ENCODE measurements at regions not wholly inside any gene's neighbourhood (a gene's known extent, or its start where the extent isn't known, plus 50 kb on each side); places are given as distances from the start of the nearest gene placed in this dataset.

DNA sequence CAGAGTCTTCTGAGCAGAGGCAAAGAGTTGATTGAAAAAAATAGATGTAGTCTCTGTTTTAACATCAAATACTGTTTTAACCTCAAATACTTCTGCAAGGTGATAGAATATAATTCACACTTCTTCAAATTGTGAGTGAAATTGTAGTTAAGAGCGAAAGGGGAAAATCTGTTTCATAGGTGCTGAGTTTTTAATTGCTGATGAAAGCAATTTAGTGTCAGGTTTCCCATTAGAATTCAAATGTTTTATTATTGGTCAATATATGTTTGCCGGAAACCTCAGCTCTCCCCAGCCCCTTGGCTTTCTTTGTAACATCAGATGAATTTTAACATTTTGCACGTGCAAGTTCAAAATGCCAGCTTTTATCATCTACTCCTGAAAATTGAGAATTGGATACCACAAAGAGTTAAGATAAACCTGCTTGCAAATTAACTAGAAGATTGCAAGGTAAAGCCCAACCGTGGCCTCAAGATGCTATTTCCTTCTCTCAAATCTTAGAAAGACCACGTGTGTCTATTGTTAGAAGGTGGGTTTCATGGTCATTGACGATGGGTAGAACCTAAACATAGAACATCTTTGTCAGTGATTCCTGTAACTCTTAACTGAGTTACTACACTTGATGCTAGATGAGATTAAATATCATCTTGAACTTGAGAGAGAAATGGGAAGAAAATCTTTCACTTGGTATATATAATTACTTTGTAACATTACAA, 1824.2 kb upstream of the TENM3 start:
- H4K20me1 ChIP-seq (ENCODE audit: insufficient read depth, low read length) = no peaks in the 10 kb centered on the region
- H3K36me3 ChIP-seq (ENCODE audit: control insufficient read depth, insufficient read depth, low read length) = no peaks in the 10 kb centered on the region
- in situ Hi-C loops (cut with MboI; ENCODE audit: low sequenced_read_pairs) = no loop called here

More for the DNA sequence above, 1824.2 kb upstream of the TENM3 start:
- Histone ChIP-seq H3K4ac (ENCODE audit: low read depth, low read length) (no peak overlapping the region), H2AK5ac (ENCODE audit: low read depth, low read length) (no peak overlapping the region), H3K56ac (ENCODE audit: extremely low read depth, insufficient read depth, low read length) (no peak overlapping the region), H3K9ac (ENCODE audit: low read depth, low read length) (no peak overlapping the region), H3K18ac (ENCODE audit: low read depth, low read length) (no peak overlapping the region), H2BK120ac (ENCODE audit: low read depth, low read length) (no peak overlapping the region), H3K27me3 (ENCODE audit: control insufficient read depth, insufficient read depth, low read length) (no peaks in the 10 kb centered on the region), H2AK9ac (replicated peaks; ENCODE audit: low read depth, low read length, poor library complexity) (no peak overlapping the region), H3K4me1 (ENCODE audit: control insufficient read depth, insufficient read depth, low read length) (no peaks in the 10 kb centered on the region), H3K14ac (replicated peaks; ENCODE audit: low read depth, low read length) (no peak overlapping the region), H3K9me1 (ENCODE audit: insufficient read depth, low read length) (no peaks in the 10 kb centered on the region), H3K4me2 (ENCODE audit: low read depth, low read length) (no peak overlapping the region), H2BK20ac (ENCODE audit: low read depth, low read length) (no peak overlapping the region), H3K79me1 (ENCODE audit: low read depth in 1 of 2, low read length in 2 of 2) (no peaks in the 10 kb centered on the region), H3K4me3 (ENCODE audit: insufficient read depth, low read depth, low read length) (no peak overlapping the region), H3K27ac (ENCODE audit: insufficient read depth, low read length) (no peak overlapping the region), H4K91ac (ENCODE audit: insufficient read depth, low read depth, low read length) (no peak overlapping the region), H4K5ac (ENCODE audit: low read depth, low read length) (no peak overlapping the region), H2AFZ (replicated peaks; ENCODE audit: low read length, poor library complexity) (no peak overlapping the region), H3K23ac (ENCODE audit: low read depth, low read length) (no peak overlapping the region), H3K9me3 (ENCODE audit: control insufficient read depth, insufficient read depth, low read length) (no peaks in the 10 kb centered on the region), H4K8ac (ENCODE audit: low read depth in 2 of 2, low read length in 2 of 2) (no peak overlapping the region), H2BK5ac (ENCODE audit: low read depth, low read length, poor library complexity, severe bottlenecking) (no peak overlapping the region), H2BK15ac (ENCODE audit: low read depth, low read length) (no peak overlapping the region)
- ChIA-PET POLR2A (ENCODE audit: unreplicated experiment) (no interaction called here), CTCF (no interaction called here)
- TF ChIP-seq ELK1 (IDR thresholded peaks at IDR 0.05; ENCODE audit: borderline replicate concordance, low read depth, low read length) = no peak
- no peak for TF ChIP-seq BHLHE40 (IDR thresholded peaks at IDR 0.05; ENCODE audit: low read depth, low read length)
- peak; percentile 64 for TF ChIP-seq MAFK (IDR thresholded peaks at IDR 0.05; ENCODE audit: low read depth, low read length)
- TF ChIP-seq MAZ (IDR thresholded peaks at IDR 0.05; ENCODE audit: borderline replicate concordance, low read depth, low read length) = no peak
- no peak for TF ChIP-seq CEBPB (IDR thresholded peaks at IDR 0.05; ENCODE audit: low read depth, low read length)
- TF ChIP-seq CHD1 (IDR thresholded peaks at IDR 0.05; ENCODE audit: low read depth, low read length) = no peak
- TF ChIP-seq CTCF (conservative IDR thresholded peaks at IDR 0.05; ENCODE audit: low read depth, low read length) = no peak
- no peak for TF ChIP-seq NFE2L2 (IDR thresholded peaks at IDR 0.05; ENCODE audit: low read depth, low read length)
- no TSS peak for BruUV-seq (replicated peaks)
- no CpG with 5 or more reads among the region's 6 CpGs for WGBS, 2 experiments (ENCODE audit: extremely low coverage in 2 of 2, insufficient read length in 1 of 2)
- dilution Hi-C loops (cut with HindIII; ENCODE audit: low sequenced_read_pairs, unreplicated experiment) (no loop called here), intact Hi-C loops (cut with micrococcal nuclease) (no loop called here)
- DNase-seq (no peak), ATAC-seq (ENCODE audit: low read depth) (no peak)

Measured in IMR-90 (cell line).